PFSK-1 (cell line): ENCODE measurements at regions not wholly inside any gene's neighbourhood (a gene's known extent, or its start where the extent isn't known, plus 50 kb on each side); places are given as distances from the start of the nearest gene placed in this dataset.

Experiments
- FOXP2 ChIP-seq: optimal IDR thresholded peaks from 2 replicates; pipeline ENCODE3; 2011; ENCODE audit warnings: borderline replicate concordance, control low read depth, inconsistent platforms; ENCODE audit not compliant: insufficient read depth; ENCODE audit errors: extremely low read length, extremely low read depth
- POLR2AphosphoS5 ChIP-seq: IDR thresholded peaks from 2 replicates; pipeline ENCODE4 v1.6.1; 2012; ENCODE audit warnings: low read depth, mild to moderate bottlenecking, control low read depth, low read length, moderate library complexity
- SIN3A ChIP-seq: IDR thresholded peaks from 2 replicates; pipeline ENCODE4 v1.6.1; 2012; ENCODE audit warnings: mild to moderate bottlenecking, low read length, moderate library complexity, borderline replicate concordance; ENCODE audit not compliant: insufficient read depth
- TF ChIP-seq, protein P1 (sequence below), 2 experiments: IDR thresholded peaks; 2 replicates each; pipeline versions ENCODE4 v1.6.1 to v1.8.0; 2011 to 2012; ENCODE audit warnings: low read depth in 2 of 2, low read length in 2 of 2, control low read depth in 1 of 2, inconsistent platforms in 1 of 2, mild to moderate bottlenecking in 1 of 2, moderate library complexity in 1 of 2; ENCODE audit not compliant: insufficient read depth in 1 of 2

DNA sequence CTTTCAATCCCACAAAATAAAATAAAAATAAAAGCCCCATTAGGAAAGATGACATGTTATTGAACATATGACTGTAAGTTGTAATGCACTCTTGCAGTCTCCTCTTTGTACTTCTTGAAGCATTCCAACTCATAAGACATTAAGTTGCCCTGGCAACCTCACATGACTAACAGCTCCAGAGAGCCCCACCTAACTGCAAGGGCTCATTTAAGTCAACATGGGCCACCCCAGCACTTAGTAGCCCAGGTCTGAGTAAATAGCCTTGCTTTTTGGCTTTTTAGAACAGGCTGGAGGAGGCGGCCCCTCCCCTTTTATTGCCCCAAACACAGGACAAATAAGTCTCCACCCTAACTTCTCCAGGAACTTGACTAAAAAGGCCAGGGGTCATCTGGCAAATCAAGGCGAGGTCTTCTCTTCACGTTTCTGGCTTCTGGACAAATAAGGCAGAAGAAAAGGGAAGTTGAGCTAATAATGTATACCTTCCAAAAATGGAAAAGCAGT is 135.1 kb downstream of the TMCO5A start:
- no peak for TF ChIP-seq POLR2AphosphoS5
- TF ChIP-seq SIN3A = no peak
- no peak for TF ChIP-seq FOXP2
- TF ChIP-seq, protein P1, sequence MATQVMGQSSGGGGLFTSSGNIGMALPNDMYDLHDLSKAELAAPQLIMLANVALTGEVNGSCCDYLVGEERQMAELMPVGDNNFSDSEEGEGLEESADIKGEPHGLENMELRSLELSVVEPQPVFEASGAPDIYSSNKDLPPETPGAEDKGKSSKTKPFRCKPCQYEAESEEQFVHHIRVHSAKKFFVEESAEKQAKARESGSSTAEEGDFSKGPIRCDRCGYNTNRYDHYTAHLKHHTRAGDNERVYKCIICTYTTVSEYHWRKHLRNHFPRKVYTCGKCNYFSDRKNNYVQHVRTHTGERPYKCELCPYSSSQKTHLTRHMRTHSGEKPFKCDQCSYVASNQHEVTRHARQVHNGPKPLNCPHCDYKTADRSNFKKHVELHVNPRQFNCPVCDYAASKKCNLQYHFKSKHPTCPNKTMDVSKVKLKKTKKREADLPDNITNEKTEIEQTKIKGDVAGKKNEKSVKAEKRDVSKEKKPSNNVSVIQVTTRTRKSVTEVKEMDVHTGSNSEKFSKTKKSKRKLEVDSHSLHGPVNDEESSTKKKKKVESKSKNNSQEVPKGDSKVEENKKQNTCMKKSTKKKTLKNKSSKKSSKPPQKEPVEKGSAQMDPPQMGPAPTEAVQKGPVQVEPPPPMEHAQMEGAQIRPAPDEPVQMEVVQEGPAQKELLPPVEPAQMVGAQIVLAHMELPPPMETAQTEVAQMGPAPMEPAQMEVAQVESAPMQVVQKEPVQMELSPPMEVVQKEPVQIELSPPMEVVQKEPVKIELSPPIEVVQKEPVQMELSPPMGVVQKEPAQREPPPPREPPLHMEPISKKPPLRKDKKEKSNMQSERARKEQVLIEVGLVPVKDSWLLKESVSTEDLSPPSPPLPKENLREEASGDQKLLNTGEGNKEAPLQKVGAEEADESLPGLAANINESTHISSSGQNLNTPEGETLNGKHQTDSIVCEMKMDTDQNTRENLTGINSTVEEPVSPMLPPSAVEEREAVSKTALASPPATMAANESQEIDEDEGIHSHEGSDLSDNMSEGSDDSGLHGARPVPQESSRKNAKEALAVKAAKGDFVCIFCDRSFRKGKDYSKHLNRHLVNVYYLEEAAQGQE (IDR thresholded peaks at IDR 0.05; ENCODE audit: insufficient read depth in 1 of 2, low read depth in 2 of 2, low read length in 2 of 2) = no peak
